ENCODE measurements at regions not wholly inside any gene's neighbourhood (a gene's known extent, or its start where the extent isn't known, plus 50 kb on each side); places are given as distances from the start of the nearest gene placed in this dataset.

DNA sequence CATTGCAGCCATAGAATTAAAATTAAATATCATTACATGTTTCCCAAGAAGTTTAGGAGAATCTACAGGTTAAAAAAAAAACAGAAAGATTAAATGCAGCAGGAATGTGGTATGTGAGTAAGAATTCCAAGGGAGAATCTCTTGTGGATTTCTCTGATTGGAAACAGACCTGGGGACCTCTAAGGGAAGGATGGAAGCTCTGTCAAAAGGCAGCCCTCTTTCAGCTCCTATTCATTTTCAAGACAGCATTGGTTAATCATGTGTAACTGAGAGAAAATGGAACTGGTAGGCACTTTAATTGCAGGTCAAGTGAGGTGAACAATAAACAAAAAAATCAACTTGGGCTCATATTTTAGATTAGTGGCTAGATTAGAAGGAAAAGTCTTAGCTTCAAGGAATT, 81.4 kb upstream of the MTPN start:
- DNase-seq: no peak

DNA sequence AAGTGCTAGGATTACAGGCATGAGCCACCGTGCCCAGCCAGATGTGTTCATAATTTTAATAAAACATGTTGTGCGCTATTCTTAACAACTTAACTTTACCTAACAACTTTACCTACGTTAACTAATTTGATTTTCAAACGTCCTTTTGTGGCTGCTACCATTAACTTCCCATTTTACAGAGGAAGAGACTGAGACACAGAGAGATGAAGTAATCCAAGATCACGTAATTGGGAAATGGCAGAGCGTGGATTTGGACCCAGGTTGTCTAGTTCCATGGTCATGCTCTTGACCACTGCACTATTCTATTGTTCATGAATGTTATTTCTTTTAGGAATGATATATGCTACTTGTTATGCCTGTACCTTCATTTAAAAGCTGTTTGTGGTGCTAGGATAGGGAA, 80.3 kb upstream of the MTPN start:
- no peak for DNase-seq

DNA sequence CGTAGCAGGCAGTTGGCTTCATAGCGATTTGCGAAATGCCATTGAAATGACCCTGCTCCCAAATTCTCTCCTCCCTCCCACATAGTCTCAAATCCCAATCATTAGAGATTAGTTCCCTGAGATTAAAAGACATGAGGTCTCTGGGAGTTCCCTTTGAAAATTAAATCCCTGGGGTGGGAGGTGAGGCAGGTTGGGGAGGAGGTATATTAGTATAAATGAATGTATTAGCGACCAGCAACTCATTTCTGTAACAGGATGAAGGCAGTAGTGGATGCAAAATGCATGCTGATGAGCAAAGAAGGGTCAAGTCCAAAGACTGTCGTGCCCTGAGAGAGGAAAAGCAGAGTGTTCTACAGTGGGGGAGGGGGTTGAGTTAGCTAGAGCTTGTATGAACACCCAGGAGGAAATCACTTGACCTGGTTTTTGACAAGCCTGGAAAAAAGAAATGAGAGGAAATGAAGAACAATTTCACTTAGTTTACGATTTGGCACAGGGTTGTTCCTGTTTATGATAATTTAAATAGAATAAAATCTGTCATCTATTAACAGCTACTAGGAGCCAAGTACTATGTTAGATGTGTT, 79.6 kb upstream of the MTPN start:
- DNase-seq: no peak

DNA sequence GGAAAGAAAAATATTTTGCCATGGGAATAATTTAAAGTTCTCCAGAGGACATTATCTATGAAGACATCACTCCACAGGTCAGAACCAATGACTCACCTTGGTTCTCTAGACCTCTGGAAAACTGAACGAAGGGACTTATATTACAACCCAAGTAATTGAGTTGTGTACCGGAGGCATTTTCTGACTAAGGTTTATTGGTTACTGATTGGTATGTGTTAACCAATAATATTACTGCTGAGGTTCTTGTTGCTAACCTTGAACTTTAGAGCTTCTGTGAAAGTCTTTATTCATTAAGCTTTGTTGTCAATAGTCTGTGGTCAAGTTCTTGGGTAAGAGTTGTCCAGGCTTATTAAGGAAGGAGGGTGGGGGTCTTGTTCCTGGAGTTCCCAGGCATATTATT, 78.1 kb upstream of the MTPN start:
- DNase-seq: no peak

DNA sequence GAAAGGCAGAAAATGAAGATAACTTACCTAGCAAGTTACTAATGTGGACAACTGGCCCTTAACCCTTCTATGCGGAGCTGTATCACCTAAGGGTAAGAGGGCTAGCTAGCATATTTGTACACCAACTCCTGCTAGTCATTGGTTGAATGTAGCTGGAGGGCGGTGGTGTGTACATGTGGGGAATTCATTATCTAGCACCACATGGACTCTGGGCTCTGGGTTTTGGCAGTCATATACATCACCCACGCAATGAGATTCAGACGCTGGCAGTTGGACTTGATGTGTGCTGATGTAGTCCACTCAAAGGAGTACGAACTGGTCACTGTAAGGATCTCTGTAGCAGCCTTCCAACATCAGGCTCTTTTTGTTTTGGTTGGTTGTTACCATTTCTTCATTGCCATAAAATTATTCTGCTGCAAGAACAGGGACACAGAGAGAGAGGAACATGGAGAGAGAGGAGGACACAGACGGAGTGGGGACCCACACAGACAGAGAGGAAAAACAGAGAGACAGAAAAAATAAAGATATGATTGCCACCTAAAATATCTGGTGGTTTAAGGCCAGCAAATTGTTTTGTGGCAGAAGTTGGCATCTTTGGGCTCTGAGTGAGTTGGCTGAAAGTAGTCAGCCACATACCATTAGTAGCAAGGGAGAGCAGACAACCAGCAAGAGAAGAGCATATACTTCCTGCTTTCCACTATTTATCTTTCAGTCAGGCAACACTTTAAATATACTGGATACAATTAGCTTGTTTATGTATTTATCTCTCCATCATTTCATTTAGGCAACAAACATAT, 76.7 kb upstream of the MTPN start:
- DNase-seq: no peak

DNA sequence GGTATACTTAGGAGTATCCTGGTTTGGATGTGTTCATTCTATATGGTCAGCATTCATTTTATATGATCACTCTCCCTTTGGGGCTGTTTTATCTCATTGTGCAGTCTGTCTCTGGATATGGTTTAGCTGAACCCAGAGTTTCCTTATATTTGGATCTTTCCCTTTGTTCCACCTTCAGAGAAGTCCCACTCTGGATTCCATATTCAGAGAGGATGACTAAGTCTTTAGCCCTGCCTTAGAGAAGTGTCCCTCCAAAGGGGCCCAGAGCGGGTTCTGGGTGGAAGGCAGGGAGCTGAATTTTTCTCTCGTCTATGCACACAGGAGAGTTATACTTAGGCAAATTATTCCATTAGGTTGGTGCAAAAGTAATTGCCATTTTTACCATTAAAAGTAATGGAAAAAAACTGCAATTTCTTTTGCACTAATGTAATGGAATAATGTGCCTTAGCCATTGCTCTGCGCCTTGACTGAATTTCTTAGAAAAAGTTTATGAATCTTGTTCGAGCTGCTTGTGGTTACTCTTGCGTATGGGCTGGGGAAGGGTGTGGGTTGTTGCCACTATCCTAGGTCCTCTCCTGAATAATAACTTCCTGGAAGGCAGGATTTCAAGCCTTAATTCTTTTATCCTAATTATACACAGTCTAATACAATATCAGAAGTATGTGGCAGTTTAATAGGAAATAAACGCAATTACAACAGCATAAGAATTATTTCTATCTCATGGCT, 74.2 kb upstream of the MTPN start:
- no peak for DNase-seq

DNA sequence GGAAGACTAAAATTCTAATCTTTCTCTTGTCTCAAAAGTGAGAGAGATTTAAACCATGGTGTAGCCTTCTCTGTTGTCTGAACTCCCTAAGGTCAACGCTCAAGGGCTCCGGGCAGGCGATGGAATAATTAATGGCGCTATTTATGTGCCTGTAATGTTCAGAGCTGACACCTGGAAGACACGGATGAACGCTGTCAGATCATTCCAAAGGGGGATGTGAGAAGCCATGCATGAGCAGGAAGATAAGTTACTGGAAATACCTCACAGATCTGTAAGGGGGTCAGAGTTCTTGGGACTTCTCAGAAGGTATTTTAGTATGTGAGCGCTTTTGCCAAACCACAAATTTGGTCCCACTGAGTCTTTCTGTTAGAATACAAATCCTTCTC, 73.3 kb upstream of the MTPN start:
- DNase-seq: no peak

DNA sequence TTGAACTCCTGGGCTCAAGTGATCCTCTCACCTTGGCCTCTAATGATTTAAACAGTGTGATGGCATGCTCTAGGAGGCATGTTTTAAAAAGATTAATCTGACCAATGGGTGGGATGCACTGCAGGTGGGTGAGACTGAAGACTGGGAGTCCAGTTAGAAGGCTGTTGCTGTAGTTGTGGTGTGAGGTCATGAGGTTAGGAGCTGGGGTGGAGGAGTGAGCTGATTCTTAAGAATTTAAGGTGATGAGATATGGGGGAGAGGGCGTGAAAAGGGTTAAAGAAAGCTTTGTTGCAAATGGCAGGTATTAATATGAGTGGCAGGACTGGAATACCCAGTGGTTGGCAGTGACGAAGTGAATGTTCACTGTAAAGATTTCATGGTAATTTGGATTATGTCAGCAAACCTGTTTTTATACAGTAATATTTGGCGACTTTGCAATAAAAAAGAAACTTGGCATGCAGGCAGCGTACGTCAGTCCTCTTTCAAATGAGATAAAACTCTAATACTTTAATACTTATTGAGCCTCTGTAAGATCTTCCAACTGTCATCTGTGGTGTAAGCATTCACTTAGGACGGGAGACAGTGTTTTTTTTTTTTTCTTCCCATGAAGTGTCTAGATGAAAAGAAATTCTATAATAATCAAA, 72.8 kb upstream of the MTPN start:
- DNase-seq: no peak

DNA sequence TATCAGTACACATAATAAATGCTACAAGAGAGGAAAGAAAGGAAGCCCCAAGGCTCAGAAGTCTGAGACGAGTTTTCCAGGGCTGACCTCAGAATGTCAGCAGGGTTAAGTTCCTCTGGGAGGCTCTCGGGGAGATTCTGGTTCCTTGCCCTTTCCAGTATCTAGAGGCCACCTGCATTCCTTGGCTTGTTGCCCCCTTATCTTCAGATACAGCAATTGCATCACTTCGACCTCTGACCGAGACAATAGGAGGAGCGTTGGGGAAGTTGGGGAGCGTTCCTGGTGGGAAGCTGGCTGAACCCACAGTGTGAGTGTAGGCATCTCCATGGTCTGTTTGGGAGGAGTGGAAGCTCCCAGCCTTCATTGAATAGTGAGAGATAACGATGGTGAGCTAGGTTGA, 72.0 kb upstream of the MTPN start:
- no peak for DNase-seq

DNA sequence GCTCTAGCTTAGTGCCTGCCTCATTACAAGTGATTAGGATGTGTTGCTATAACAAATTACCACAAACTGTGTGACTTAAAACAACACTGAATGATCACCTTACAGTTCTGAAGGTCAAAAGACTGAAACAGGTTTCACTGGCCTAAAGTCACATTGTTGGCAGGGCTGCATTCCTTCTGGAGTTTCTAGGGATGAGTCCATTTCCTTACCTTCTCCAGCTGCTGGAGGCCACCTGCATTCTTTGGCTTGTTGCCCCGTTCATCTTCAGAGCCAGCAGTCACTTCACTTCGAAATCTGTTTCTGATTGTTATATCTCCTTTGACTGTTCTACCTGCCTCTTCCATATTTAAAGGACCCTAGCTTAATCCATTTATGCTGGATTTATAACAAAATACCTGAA, 69.4 kb upstream of the MTPN start:
- DNase-seq: no peak

DNA sequence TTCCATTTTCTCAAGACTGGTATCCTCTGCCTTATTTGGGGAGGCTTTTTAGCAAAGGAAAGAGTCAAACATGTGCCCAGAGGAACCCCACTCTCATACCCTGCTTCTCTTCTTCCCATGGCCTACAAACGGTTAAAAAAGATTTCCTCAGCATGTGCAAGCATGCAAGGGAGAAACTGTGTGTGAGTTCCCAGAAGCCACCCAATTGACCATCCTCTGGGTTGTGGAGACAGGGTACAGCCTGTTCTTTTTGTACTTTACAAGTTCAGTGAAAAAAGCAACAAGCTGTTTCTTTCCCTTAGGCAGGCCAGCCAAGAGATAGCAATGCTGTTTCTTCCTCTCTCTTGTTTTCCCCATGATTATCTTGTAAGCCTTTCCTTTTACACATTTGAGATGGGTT, 68.8 kb upstream of the MTPN start:
- DNase-seq: no peak

DNA sequence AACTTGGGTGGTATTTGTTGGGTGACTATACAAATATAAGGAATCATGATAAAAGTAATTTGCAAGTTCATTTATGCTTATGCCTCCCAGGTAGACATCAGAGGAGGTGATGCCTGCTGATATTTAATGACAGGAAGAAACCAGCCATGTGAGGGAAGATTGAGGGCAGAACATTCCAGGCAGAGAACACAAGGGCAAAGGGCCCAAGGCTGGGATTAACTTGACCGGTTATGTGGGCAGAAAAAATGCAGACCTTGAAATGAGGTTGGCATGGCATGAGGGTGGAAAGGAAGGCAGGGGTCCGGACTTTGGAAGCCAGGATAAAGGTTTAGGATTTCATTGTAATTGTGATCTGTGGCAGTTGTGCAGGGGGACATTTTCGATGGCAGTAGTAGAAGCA, 68.0 kb upstream of the MTPN start:
- DNase-seq: no peak

DNA sequence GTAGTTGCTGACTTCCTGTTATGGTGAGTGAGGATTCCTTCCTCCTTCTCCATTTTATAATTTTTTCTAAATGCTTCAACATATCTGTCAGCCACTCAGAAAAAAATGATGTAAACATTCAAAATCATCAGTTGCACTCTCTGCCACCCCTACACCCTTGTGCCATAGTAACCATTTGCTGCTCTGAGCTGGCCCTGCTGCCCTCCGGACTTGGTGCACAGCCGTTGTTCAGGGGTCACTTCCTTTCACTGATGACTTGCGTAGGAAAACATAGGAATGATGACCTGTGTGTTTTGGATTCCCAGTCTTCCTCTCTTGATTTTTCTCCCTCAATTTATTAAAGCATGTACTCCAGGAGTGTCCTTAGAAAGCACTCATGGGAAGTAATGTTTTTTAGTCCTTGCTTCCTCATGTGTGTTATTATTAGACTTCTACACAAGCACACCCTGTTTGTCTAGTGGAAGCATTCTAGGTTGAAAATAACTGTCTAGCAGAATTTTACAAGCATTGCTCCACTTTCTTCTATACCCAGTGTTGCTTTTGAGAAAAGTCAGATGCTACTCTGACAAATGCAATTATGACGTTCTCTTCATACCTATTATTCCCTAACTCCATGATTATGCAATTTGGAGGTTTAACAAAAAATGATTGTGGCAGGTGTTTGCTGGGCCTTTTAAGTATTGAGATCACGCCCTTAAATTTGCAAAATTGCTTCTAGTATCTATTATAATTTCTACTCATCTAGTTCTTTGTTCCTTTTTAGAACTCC, 62.6 kb upstream of the MTPN start:
- DNase-seq: no peak

DNA sequence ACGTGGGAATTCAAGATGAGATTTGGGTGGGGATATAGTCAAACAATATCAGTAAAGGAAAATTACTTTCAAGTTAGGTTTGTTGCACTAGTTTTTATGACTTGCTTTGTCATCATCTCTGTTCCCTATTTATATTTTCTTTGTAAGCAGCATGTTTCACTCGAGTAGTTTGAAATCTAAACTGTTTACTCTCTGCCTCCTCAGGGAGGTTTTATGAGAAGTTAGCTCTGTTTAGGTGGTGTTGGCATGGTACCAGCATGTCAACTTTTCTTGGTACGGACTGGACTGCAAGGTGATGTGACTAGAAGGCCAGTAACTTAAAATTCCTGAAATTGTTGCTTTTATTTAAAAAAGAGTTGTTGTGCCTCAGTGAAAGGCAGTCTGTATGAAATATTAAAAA, 59.2 kb upstream of the MTPN start:
- no peak for DNase-seq

DNA sequence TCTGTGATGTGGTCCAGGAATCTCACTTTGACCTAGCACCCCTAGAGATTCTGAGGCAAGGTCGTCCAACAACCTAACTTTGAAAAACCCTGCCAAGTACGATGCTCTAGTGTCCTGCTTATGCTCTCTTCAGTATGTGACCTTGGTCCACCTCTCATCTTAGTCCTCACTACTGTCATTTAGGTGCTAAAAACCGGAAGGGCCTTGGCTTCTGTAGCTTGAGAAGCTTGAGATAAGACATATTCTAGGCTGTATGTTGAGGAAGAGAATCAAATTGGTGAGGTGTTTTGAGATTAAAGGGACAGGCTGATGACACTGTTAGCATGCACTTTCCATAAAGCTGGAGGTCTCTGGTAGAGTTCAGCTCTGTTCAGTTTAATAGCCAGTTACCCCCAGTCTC, 57.0 kb upstream of the MTPN start:
- DNase-seq: no peak

DNA sequence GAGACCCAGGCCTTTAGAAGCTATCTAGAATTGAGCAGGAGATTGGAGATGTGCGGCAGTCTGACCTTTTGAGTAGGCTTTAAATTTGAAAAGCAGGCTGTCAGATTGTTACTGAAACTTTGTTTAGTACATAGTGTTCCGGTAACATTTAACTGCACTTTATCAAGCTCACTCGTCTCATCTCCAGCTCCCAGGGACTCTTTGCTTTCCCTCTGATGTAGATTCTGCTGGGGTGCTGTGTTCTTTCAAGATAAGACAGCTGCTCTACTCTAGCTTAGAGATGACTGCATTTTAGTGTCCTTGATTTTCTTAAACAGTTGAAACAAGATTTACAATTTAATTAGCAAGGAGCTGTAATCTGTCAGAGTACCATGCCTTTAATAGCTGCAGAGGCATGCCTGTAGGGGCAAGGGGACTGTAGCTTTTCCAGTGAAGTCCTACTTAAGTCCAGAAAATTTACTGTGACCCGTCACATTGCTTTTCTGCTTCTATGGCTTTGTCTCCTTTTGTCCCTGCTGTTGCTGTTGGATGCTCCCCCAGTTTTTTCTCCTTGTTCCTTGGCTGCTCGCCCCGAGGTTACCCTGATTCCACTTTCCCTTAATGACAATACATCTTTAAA, 56.4 kb upstream of the MTPN start:
- DNase-seq: no peak

DNA sequence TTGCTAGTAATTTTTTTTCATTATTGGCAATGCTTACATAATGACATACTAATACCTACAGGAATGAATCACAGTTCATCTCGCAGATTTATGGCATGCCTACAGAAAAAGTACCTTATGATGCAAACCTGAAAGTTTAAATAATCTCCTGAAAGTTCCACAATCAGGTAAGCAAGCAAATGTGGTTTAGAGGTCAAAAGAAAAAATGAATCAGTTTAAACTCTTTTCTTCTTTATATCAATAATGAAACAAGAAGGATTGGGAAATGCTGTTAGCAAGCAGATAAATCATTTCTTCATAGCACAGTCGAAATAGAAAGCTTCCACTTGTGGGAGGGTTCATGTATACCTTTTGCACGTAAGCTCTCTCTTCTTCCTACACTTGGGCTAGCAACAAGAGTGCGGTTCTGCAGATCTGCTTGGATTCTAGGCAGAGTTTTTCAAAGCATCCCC, 53.7 kb upstream of the MTPN start:
- no peak for DNase-seq

DNA sequence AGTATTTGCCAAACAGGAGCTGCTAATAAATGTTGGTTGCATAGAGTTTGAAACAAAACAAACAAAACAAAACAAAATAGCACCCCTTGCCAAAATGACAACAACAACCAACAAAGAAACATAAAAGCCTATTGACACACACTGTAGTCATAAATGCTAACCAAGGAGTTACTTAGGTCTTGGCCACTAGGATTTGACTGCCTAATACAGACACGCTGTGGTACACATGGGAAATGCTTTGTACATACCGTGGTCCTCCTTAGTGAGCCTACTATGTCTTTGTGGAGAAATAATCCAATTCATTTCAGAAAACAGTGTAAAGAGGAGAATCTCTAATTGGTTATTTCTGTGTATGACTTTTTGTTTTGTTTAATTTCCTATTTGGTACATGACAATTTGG, 53.2 kb upstream of the MTPN start:
- no peak for DNase-seq

DNA sequence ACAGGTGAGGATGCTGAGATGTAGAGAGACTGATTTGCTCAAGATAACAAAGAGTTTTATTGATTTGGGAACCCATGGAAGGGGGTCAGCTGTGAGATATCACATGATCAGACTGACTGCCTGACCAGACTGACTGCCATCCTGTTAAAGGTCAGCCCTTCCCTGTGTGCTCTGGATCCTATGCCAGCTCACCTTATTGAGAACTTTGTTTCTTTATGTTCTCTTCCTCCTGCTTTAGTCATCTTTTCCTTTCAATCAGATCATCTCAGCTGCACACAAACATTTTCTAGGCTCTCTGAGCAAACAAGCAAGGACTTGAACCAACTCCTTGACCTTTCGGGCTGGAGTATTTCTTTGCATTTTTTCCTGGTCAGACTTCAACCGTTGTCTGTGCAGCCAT, 50.0 kb upstream of the MTPN start:
- no peak for DNase-seq

Measured in suppressor macrophage treated with lipopolysaccharide for 4 hours (primary cell).